ENCODE measurements at regions not wholly inside any gene's neighbourhood (a gene's known extent, or its start where the extent isn't known, plus 50 kb on each side); places are given as distances from the start of the nearest gene placed in this dataset.

GRCh38 chr22:22785316-22786065, 102.1 kb upstream of the IGLL5 start:
- no peaks in the 10 kb centered on the region for H3K36me3 ChIP-seq (replicated peaks in 1 of 2)
- intact Hi-C loops (cut with DNase I), result no loop called here
- H3K27ac ChIP-seq, result no peak overlapping the region
- H3K9me3 ChIP-seq (replicated peaks in 1 of 3), result no peaks in the 10 kb centered on the region
- no peaks in the 10 kb centered on the region for H3K4me1 ChIP-seq (replicated peaks in 1 of 2)
- TF ChIP-seq CTCF (IDR thresholded peaks at IDR 0.05), result no peak
- no peak for TF ChIP-seq POLR2A (IDR thresholded peaks at IDR 0.05)
- no peak for DNase-seq
- WGBS, 4 donors, result 74 to 89% (median 82%) methylated on average over 7 to 13 of the region's 13 CpGs
- H3K27me3 ChIP-seq, result no peaks in the 10 kb centered on the region
- no peak overlapping the region for H3K4me3 ChIP-seq

- Histone ChIP-seq H3K4me1 (replicated peaks in 1 of 2) (no peaks in the 10 kb centered on the region), H3K27ac (no peak overlapping the region), H3K9me3 (replicated peaks in 1 of 3) (no peaks in the 10 kb centered on the region), H3K4me3 (no peak overlapping the region), H3K36me3 (replicated peaks in 1 of 2) (no peaks in the 10 kb centered on the region), H3K27me3 (no peaks in the 10 kb centered on the region)
- TF ChIP-seq CTCF (IDR thresholded peaks at IDR 0.05), result no peak
- no peak for TF ChIP-seq POLR2A (IDR thresholded peaks at IDR 0.05)
- DNase-seq, result no peak
- intact Hi-C loops (cut with DNase I), result no loop called here
- 86 to 89% (median 88%) methylated on average over 16 to 18 of the region's 18 CpGs for WGBS, 4 donors
Measured at GRCh38 chr22:22786301-22787115, 101.1 kb upstream of the IGLL5 start.

GRCh38 chr22:22787151-22787550, 100.5 kb upstream of the IGLL5 start:
- TF ChIP-seq POLR2A (IDR thresholded peaks at IDR 0.05) (no peak), CTCF (IDR thresholded peaks at IDR 0.05) (no peak)
- Histone ChIP-seq H3K4me1 (replicated peaks in 1 of 2) (no peaks in the 10 kb centered on the region), H3K36me3 (replicated peaks in 1 of 2) (no peaks in the 10 kb centered on the region), H3K9me3 (replicated peaks in 1 of 3) (no peaks in the 10 kb centered on the region), H3K4me3 (no peak overlapping the region), H3K27ac (no peak overlapping the region), H3K27me3 (no peaks in the 10 kb centered on the region)
- DNase-seq, result no peak
- intact Hi-C loops (cut with DNase I), result no loop called here
- 85 to 98% (median 93%) methylated on average over 5 to 6 of the region's 6 CpGs for WGBS, 4 donors

- peak; percentile 47 to 73 (median 65) for DNase-seq
- TF ChIP-seq POLR2A (IDR thresholded peaks at IDR 0.05) (no peak), CTCF (IDR thresholded peaks at IDR 0.05) (peak; percentile 52 to 75 (median 64))
- no peaks in the 10 kb centered on the region for H3K4me1 ChIP-seq (replicated peaks in 1 of 2)
- intact Hi-C loops (cut with DNase I), result no loop called here
- no peak overlapping the region for H3K4me3 ChIP-seq
- H3K27me3 ChIP-seq, result no peaks in the 10 kb centered on the region
- H3K36me3 ChIP-seq (replicated peaks in 1 of 2), result no peaks in the 10 kb centered on the region
- H3K27ac ChIP-seq, result no peak overlapping the region
- H3K9me3 ChIP-seq (replicated peaks in 1 of 3), result no peaks in the 10 kb centered on the region
- 66 to 77% (median 72%) methylated on average over 8 to 9 of the region's 9 CpGs for WGBS, 4 donors
Measured at GRCh38 chr22:22787786-22788459, 99.7 kb upstream of the IGLL5 start.

Data from adrenal gland (tissue), 9 donors.